Tibial nerve (tissue), 4 donors: ENCODE measurements at regions not wholly inside any gene's neighbourhood (a gene's known extent, or its start where the extent isn't known, plus 50 kb on each side); places are given as distances from the start of the nearest gene placed in this dataset.

Experiments used
- DNase-seq, 2 donors: peaks; one replicate each; pipeline ENCODE4 v3.0.0-alpha.2; 2019; ENCODE audit warnings: low spot score in 2 of 2
- H3K27ac ChIP-seq, 4 donors: fragments of 200-600 bp; sonication (generic) in 3 of 4; one replicate each; pipeline ENCODE4 v1.5.1; 2017 to 2019; ENCODE audit warnings: mild to moderate bottlenecking in 1 of 4
- H3K27me3 ChIP-seq, 2 donors: fragments of 200-600 bp; sonication (generic) in 1 of 2; one replicate each; pipeline versions ENCODE4 v1.5.1 to v1.6.0; 2017 to 2019
- H3K36me3 ChIP-seq, 3 donors: fragments of 200-600 bp; sonication (generic); one replicate each; pipeline ENCODE4 v1.5.1; 2018 to 2019
- H3K4me1 ChIP-seq, 4 donors: fragments of 200-600 bp; sonication (generic) in 3 of 4; one replicate each; pipeline ENCODE4 v1.5.1; 2017 to 2019
- H3K4me3 ChIP-seq, 4 donors: fragments of 200-600 bp; sonication (generic) in 3 of 4; one replicate each; pipeline ENCODE4 v1.5.1; 2017 to 2019; ENCODE audit warnings: mild to moderate bottlenecking in 1 of 4, moderate library complexity in 1 of 4
- H3K9me3 ChIP-seq, 4 donors: fragments of 200-600 bp; sonication (generic) in 3 of 4; one replicate each; pipeline ENCODE4 v1.5.1; 2017 to 2019
- EP300 ChIP-seq, 2 donors: sonication (generic); formaldehyde crosslinking; IDR thresholded peaks; one replicate each; pipeline ENCODE4 v1.6.1; 2017; ENCODE audit warnings: antibody characterized with exemption in 2 of 2, mild to moderate bottlenecking in 1 of 2
- POLR2A ChIP-seq, 2 donors: fragments of 450-650 bp; IDR thresholded peaks; one replicate each; pipeline ENCODE4 v1.6.1; 2017; ENCODE audit warnings: antibody characterized with exemption in 2 of 2, mild to moderate bottlenecking in 2 of 2, moderate library complexity in 2 of 2
- WGBS, 2 donors: methylation state at CpG; one replicate each; pipeline ENCODE4 v1.1.5; 2018; 5-methylcytosine and 5-hydroxymethylcytosine counted together
- TF ChIP-seq, protein P1 (sequence below), 5 experiments: fragments of 200-600 bp in 3 of 5; fragments of 450-650 bp in 2 of 5; sonication (generic) in 3 of 5; IDR thresholded peaks; one replicate each; pipeline ENCODE4 v1.5.1; 2016 to 2019; ENCODE audit warnings: antibody characterized with exemption in 5 of 5, mild to moderate bottlenecking in 3 of 5, moderate library complexity in 2 of 5

GRCh38 chrX:43003939-43004338 is 226.0 kb upstream of the PPP1R2C start:
- H3K27me3 ChIP-seq, result no peaks in the 10 kb centered on the region
- DNase-seq, result no peak
- TF ChIP-seq, protein P1, sequence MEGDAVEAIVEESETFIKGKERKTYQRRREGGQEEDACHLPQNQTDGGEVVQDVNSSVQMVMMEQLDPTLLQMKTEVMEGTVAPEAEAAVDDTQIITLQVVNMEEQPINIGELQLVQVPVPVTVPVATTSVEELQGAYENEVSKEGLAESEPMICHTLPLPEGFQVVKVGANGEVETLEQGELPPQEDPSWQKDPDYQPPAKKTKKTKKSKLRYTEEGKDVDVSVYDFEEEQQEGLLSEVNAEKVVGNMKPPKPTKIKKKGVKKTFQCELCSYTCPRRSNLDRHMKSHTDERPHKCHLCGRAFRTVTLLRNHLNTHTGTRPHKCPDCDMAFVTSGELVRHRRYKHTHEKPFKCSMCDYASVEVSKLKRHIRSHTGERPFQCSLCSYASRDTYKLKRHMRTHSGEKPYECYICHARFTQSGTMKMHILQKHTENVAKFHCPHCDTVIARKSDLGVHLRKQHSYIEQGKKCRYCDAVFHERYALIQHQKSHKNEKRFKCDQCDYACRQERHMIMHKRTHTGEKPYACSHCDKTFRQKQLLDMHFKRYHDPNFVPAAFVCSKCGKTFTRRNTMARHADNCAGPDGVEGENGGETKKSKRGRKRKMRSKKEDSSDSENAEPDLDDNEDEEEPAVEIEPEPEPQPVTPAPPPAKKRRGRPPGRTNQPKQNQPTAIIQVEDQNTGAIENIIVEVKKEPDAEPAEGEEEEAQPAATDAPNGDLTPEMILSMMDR (IDR thresholded peaks at IDR 0.05), result no peak
- TF ChIP-seq EP300 (IDR thresholded peaks at IDR 0.05) (no peak), POLR2A (IDR thresholded peaks at IDR 0.05) (no peak)
- H3K4me1 ChIP-seq, result no peaks in the 10 kb centered on the region
- H3K36me3 ChIP-seq, result no peaks in the 10 kb centered on the region
- no peaks in the 10 kb centered on the region for H3K9me3 ChIP-seq
- 93 to 96% methylated on average over 2 of the region's 2 CpGs for WGBS, 2 donors
- H3K4me3 ChIP-seq, result no peak overlapping the region
- no peak overlapping the region for H3K27ac ChIP-seq

DNA sequence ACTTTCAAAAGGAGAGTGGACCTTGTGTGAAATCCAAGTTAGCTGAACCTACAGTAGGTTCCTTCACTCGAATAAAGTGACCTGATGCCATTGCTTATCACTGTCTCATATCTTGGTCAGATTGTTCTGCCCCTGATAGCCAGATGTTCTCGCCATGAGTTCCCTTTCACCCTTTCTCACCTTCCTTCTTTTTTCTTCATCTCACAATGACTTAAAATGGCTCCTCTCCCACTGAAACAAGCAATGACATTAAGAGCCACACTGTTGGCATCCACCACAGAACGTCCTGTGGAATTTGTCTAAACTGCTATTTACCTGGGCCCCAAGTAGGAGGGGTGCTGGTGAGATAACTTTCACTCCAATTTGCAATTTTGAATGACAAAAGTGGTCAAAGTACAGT is 227.6 kb upstream of the PPP1R2C start:
- no peak overlapping the region for H3K4me3 ChIP-seq
- no peaks in the 10 kb centered on the region for H3K27me3 ChIP-seq
- 62 to 94% methylated on average over 3 of the region's 3 CpGs for WGBS, 2 donors
- no peak for DNase-seq
- H3K9me3 ChIP-seq, result no peaks in the 10 kb centered on the region
- TF ChIP-seq, protein P1 (IDR thresholded peaks at IDR 0.05), result no peak
- TF ChIP-seq EP300 (IDR thresholded peaks at IDR 0.05) (no peak), POLR2A (IDR thresholded peaks at IDR 0.05) (no peak)
- no peak overlapping the region for H3K27ac ChIP-seq
- H3K4me1 ChIP-seq, result no peaks in the 10 kb centered on the region
- no peaks in the 10 kb centered on the region for H3K36me3 ChIP-seq

DNA sequence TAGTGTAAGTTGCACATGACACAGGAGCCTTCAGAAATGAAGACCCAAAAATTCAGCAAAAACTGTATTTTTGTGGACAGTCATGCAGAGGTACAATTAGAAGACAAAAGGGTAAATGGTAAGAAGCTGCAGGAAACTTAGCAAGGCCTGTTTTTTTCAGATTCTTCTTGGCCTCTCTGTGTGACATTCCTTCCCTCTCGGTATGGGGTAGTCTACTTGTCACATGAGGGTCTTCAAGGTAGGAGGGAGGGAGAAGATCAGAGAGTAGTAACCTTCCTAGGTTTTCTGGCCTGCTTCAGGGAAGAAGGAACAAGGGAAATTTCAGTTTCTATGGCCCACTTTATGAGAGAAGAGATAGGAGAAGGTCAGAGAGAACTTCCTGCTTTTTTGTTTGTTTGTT is 230.4 kb upstream of the PPP1R2C start:
- TF ChIP-seq, protein P1 (IDR thresholded peaks at IDR 0.05), result no peak
- TF ChIP-seq EP300 (IDR thresholded peaks at IDR 0.05) (no peak), POLR2A (IDR thresholded peaks at IDR 0.05) (no peak)
- Histone ChIP-seq H3K4me3 (no peak overlapping the region), H3K27me3 (no peaks in the 10 kb centered on the region), H3K36me3 (no peaks in the 10 kb centered on the region), H3K9me3 (no peaks in the 10 kb centered on the region), H3K27ac (no peak overlapping the region), H3K4me1 (no peaks in the 10 kb centered on the region)
- 40 to 67% methylated on average over 1 of the region's 1 CpG for WGBS, 2 donors
- DNase-seq, result no peak

GRCh38 chrX:43016021-43016420 is 238.1 kb upstream of the PPP1R2C start:
- H3K4me3 ChIP-seq, result no peak overlapping the region
- H3K27me3 ChIP-seq, result no peaks in the 10 kb centered on the region
- no peak overlapping the region for H3K27ac ChIP-seq
- DNase-seq, result no peak
- H3K9me3 ChIP-seq, result no peaks in the 10 kb centered on the region
- TF ChIP-seq POLR2A (IDR thresholded peaks at IDR 0.05) (no peak), EP300 (IDR thresholded peaks at IDR 0.05) (no peak)
- TF ChIP-seq, protein P1 (IDR thresholded peaks at IDR 0.05), result no peak
- H3K36me3 ChIP-seq, result no peaks in the 10 kb centered on the region
- no peaks in the 10 kb centered on the region for H3K4me1 ChIP-seq

GRCh38 chrX:43018031-43018430 is 240.1 kb upstream of the PPP1R2C start:
- Histone ChIP-seq H3K4me1 (no peaks in the 10 kb centered on the region), H3K9me3 (no peaks in the 10 kb centered on the region), H3K4me3 (no peak overlapping the region), H3K36me3 (no peaks in the 10 kb centered on the region), H3K27me3 (no peaks in the 10 kb centered on the region), H3K27ac (no peak overlapping the region)
- TF ChIP-seq EP300 (IDR thresholded peaks at IDR 0.05), result no peak
- no peak for TF ChIP-seq POLR2A (IDR thresholded peaks at IDR 0.05)
- TF ChIP-seq, protein P1 (IDR thresholded peaks at IDR 0.05), result no peak
- DNase-seq, result no peak
- 93 to 94% methylated on average over 5 of the region's 5 CpGs for WGBS, 2 donors
